ENCODE measurements at regions not wholly inside any gene's neighbourhood (a gene's known extent, or its start where the extent isn't known, plus 50 kb on each side); places are given as distances from the start of the nearest gene placed in this dataset.

DNA sequence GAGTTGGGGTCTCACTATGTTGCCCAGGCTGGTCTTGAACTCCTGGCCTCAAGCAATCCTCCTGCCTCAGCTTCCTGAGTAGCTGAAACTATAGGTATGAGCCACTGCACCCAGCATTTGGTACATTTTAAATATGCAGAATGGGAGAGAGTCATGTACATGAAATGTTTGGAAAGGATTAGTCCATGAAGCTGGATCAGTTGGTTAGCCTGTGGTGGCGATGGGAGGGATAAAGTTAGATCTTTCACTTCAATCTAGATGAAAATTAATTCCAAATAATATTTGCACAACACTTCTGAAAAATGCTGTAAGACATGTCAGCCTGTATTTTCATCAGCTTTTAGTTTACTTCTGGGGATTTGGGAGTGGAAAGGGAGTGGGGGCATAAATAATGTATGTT, 188.9 kb downstream of the HUNK start:
- WGBS (ENCODE audit: missing lambda C conversion rate), result 0% methylated on average over 1 of the region's 1 CpG
- Histone ChIP-seq H3K9me3 (no peaks in the 10 kb centered on the region), H3K4me1 (no peaks in the 10 kb centered on the region), H3K4me3 (no peak overlapping the region), H3K27ac (no peak overlapping the region), H3K4me2 (no peak overlapping the region)
- CTCF ChIA-PET, result no interaction called here
- POLR2A ChIA-PET, result no interaction called here
- no peak for ATAC-seq
- TF ChIP-seq CBX2 (IDR thresholded peaks at IDR 0.05; ENCODE audit: borderline replicate concordance, low read depth), result no peak
- TF ChIP-seq MYC (IDR thresholded peaks at IDR 0.05; ENCODE audit: borderline replicate concordance, low read length), result no peak
- no peak for TF ChIP-seq KDM5A (IDR thresholded peaks at IDR 0.05)
- TF ChIP-seq, protein P1, sequence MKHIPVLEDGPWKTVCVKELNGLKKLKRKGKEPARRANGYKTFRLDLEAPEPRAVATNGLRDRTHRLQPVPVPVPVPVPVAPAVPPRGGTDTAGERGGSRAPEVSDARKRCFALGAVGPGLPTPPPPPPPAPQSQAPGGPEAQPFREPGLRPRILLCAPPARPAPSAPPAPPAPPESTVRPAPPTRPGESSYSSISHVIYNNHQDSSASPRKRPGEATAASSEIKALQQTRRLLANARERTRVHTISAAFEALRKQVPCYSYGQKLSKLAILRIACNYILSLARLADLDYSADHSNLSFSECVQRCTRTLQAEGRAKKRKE (CRISPR knock-in tag; IDR thresholded peaks at IDR 0.05; ENCODE audit: low read depth), result no peak
- TF ChIP-seq EHF (CRISPR knock-in tag; IDR thresholded peaks at IDR 0.05), result no peak
- no peak for TF ChIP-seq NFE2L2 (conservative IDR thresholded peaks at IDR 0.05; ENCODE audit: low read length)
- no peak for TF ChIP-seq NR3C1 (IDR thresholded peaks at IDR 0.05)
- TF ChIP-seq TFCP2L1 (CRISPR knock-in tag; IDR thresholded peaks at IDR 0.05), result no peak
- TF ChIP-seq, protein P2, sequence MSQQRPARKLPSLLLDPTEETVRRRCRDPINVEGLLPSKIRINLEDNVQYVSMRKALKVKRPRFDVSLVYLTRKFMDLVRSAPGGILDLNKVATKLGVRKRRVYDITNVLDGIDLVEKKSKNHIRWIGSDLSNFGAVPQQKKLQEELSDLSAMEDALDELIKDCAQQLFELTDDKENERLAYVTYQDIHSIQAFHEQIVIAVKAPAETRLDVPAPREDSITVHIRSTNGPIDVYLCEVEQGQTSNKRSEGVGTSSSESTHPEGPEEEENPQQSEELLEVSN (IDR thresholded peaks at IDR 0.05; ENCODE audit: borderline replicate concordance, low read depth), result no peak
- TF ChIP-seq HOXB13 (CRISPR knock-in tag; IDR thresholded peaks at IDR 0.05; ENCODE audit: low read depth), result no peak
- no peak for TF ChIP-seq HEYL (CRISPR knock-in tag; IDR thresholded peaks at IDR 0.05)
- no peak for TF ChIP-seq NPAS2 (CRISPR knock-in tag; IDR thresholded peaks at IDR 0.05; ENCODE audit: borderline replicate concordance)
- TF ChIP-seq POLR2A (IDR thresholded peaks at IDR 0.05; ENCODE audit: low read length), result no peak
- TF ChIP-seq ZSCAN20 (CRISPR knock-in tag; IDR thresholded peaks at IDR 0.05), result no peak
- TF ChIP-seq, protein P3, sequence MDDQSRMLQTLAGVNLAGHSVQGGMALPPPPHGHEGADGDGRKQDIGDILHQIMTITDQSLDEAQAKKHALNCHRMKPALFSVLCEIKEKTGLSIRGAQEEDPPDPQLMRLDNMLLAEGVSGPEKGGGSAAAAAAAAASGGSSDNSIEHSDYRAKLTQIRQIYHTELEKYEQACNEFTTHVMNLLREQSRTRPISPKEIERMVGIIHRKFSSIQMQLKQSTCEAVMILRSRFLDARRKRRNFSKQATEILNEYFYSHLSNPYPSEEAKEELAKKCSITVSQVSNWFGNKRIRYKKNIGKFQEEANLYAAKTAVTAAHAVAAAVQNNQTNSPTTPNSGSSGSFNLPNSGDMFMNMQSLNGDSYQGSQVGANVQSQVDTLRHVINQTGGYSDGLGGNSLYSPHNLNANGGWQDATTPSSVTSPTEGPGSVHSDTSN (IDR thresholded peaks at IDR 0.05), result no peak
- no peak for FAIRE-seq
- no peak for DNase-seq (ENCODE audit: low read depth in 1 of 2, low spot score in 1 of 2)

DNA sequence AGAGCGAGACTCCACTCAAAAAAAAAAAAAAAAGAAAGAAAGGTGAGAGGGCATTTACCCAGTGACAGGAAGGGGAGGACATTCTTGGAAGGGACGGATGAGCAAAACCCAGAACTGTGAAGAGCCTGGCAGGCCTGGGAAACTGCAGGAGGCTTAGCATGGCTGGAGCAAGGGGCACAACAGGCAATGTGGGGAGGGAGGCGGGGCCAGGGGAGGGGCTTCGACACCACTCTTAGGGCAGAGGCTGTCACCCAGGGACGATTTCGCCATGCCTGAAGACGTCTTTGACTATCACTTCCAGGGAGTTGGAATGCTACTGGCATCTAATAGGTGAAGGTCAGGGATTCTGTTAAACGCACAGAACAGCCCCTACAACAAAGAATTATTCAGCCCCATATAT, 184.0 kb downstream of the HUNK start:
- no peak for FAIRE-seq
- no peak for ATAC-seq
- no peaks in the 10 kb centered on the region for H3K9me3 ChIP-seq
- no peak for DNase-seq (ENCODE audit: low read depth in 1 of 2, low spot score in 1 of 2)
- H3K4me3 ChIP-seq, result no peak overlapping the region
- TF ChIP-seq MAZ (IDR thresholded peaks at IDR 0.05; ENCODE audit: borderline replicate concordance, low read depth, low read length) (no peak), ZC3H11A (IDR thresholded peaks at IDR 0.05) (no peak), FOSB (CRISPR knock-in tag; IDR thresholded peaks at IDR 0.05) (no peak), EHMT2 (IDR thresholded peaks at IDR 0.05; ENCODE audit: low read depth) (no peak), RARB (CRISPR knock-in tag; IDR thresholded peaks at IDR 0.05) (no peak), EP300 (IDR thresholded peaks at IDR 0.05) (no peak), SREBF2 (IDR thresholded peaks at IDR 0.05) (no peak), EHF (CRISPR knock-in tag; IDR thresholded peaks at IDR 0.05) (no peak), NFE2L2 (conservative IDR thresholded peaks at IDR 0.05; ENCODE audit: low read length) (no peak), PHF8 (IDR thresholded peaks at IDR 0.05; ENCODE audit: borderline replicate concordance, low read depth) (no peak), ZFP36 (IDR thresholded peaks at IDR 0.05; ENCODE audit: borderline replicate concordance, partially characterized antibody) (no peak), KDM1A (IDR thresholded peaks at IDR 0.05; ENCODE audit: low read depth) (no peak), MYC (IDR thresholded peaks at IDR 0.05; ENCODE audit: borderline replicate concordance, low read length) (no peak), POLR2A (IDR thresholded peaks at IDR 0.05; ENCODE audit: low read length) (no peak)
- TF ChIP-seq, protein P4, sequence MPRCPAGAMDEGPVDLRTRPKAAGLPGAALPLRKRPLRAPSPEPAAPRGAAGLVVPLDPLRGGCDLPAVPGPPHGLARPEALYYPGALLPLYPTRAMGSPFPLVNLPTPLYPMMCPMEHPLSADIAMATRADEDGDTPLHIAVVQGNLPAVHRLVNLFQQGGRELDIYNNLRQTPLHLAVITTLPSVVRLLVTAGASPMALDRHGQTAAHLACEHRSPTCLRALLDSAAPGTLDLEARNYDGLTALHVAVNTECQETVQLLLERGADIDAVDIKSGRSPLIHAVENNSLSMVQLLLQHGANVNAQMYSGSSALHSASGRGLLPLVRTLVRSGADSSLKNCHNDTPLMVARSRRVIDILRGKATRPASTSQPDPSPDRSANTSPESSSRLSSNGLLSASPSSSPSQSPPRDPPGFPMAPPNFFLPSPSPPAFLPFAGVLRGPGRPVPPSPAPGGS (IDR thresholded peaks at IDR 0.05), result no peak
- WGBS (ENCODE audit: missing lambda C conversion rate), result 45% methylated on average over 6 of the region's 8 CpGs
- POLR2A ChIA-PET, result no interaction called here
- no peak overlapping the region for H3K27ac ChIP-seq
- H3K4me2 ChIP-seq, result no peak overlapping the region
- CTCF ChIA-PET, result no interaction called here
- H3K4me1 ChIP-seq, result no peaks in the 10 kb centered on the region

Measured in A549 (cell line).